HG02840 (cell line): ENCODE measurements at regions not wholly inside any gene's neighbourhood (a gene's known extent, or its start where the extent isn't known, plus 50 kb on each side); places are given as distances from the start of the nearest gene placed in this dataset.

Experiments
- ATAC-seq: cut with Tn5 transposase; IDR thresholded peaks from one replicate; pipeline ENCODE4 v1.9.1; 2021; ENCODE audit warnings: mild to moderate bottlenecking, moderate library complexity, moderate number of reproducible peaks; ENCODE audit not compliant: unreplicated experiment, low FRiP score

- no peak for ATAC-seq
Observed at GRCh38 chr3:152051501-152052404, 178.3 kb downstream of the SUCNR1 start.

DNA sequence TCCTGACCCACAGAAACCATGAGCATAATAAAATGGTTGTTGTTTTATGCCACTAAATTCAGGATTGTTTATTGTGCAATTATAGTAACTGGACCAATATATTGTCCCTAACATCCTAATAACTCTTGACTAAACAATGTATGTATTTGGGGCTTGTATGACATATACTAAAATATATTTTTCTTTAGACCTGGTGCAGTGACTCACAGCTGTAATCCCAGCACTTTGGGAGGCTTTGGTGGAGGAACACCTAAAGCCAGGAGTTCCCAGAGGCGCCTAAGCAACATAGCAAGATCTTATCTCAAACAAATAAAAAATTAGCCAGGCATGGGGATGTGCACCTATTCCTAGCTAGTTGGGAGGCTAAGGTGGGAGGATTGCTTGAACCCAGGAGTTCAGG, 180.4 kb downstream of the SUCNR1 start:
- no peak for ATAC-seq

DNA sequence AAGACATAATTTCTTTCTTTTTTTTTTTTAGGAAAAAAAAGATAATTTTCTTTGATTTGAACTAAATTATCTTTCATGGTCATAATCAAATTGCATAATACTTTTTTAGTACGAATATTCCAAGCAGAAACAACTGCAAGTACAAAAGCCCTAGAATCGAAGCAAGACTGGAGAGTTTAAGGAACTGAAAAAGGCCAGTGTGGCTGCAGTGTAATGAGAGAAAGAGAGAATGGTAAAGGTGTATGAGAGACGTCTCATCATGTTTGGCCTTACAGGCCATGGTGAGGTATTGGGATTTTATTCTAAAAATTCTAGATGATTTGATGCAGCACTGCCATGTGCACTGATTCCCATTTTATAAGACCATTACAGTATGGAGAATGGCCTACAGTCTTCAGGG, 180.9 kb downstream of the SUCNR1 start:
- ATAC-seq: no peak

DNA sequence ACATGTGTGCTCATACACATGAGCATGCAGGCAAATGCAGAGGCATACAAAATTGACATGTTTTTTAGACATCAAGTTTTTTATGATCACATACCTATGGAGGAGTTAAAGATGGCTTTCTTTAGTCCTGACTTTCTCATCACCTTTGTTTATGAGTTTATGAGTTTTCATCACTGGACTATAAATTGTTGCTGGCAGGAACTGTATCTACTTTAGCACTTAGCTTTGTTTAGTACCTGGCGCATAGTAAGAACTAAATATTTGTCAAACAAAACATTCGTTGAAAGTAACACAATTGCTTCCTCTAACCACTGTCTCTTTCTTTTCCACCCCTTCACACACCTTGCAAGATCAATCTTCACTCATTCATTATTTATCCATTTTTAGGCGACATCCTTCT, 182.6 kb downstream of the SUCNR1 start:
- ATAC-seq: no peak

GRCh38 chr3:152056481-152056880, 183.0 kb downstream of the SUCNR1 start:
- no peak for ATAC-seq

DNA sequence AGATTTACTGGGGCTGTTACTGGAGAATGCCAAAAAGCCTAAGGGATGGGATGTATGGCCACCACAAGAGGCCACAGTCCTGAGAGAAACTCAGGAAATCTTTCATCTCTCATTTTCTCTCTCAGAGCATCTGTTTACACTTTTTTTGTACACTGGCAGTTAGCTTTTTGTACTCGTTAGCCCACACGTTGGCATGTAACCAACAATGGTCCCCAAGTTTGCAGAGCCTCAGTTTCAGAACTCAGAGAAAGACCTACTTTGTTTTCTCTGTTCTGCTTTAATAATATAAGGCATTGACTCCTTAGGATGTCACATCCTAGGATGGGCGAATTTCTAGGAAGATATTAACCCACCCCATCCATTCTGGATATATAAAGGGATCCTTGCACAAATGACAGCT, 183.5 kb downstream of the SUCNR1 start:
- no peak for ATAC-seq

DNA sequence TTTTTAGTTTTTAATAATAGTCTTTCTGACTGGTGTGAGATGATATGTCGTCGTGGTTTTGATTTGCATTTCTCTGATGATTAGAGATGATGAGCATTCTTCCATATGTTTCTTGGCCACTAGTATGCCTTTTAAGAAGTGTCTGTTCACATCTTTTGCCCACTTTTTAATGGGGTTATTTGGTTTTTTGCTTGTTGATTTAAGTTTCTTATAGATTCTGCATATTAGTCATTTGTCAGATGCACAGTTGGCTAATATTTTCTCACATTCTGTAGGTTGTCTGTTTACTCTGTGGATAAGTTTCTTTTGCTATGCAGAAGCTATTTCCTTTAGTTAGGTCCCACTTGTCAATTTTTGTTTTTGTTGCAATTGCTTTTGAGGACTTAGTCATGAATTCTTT, 185.4 kb downstream of the SUCNR1 start:
- ATAC-seq: no peak

DNA sequence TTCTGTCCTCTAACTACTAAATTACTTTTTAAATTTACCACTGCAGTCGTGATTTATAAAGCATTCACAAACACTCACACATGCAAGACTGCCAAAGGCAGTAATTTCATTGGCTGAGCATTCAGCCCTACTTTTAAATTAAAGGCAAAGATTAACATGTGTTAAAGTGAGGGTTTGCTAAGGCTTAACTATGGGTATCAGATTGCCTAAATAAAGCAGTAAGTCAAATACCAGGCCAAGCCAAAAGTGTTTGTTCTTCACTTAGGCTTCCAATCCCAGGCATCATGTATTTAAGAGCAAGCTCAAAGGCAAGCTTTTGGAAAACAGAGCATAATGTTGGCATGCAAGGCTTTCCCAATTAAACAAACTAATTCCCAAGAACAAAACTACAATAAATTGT, 187.3 kb downstream of the SUCNR1 start:
- no peak for ATAC-seq

DNA sequence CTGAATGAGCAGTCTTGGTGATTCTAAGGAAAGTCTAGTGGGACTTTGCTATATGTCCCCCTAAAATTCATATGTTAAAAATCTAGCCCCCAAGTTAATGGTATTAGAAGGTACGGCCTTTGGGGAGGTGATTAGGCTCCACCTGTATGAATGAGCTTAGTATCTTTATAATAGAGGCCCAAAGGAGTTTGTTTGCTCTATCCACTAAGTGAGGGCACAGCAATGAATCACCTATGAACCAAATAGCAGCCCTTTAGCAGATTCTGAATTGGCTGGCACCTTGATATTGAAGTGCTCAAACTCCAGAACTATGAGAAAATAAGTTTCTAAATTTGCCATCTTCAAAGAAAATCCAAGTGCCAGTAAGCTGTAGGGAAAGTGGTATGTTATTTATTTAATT, 187.9 kb downstream of the SUCNR1 start:
- ATAC-seq: no peak

GRCh38 chr3:152069871-152070270, 196.4 kb downstream of the SUCNR1 start:
- no peak for ATAC-seq

DNA sequence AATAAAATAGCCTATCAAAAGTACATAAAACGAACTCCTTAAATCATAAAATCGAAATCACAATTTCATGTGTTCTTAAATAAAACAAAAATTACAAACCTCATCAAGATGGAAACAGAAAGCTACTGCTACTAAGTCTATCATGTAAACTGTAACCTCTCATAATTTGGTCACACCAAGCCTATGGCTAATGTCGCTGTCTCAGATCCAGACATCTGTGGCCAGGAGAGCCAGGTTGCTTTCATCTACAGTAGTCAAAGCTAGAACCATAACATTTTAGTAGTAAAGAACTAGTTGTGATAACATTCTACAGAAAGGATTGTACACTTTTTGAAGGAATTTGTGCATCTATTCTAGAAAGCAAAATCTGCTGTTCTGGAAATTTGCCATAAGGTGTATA, 197.4 kb upstream of the MBNL1 start:
- no peak for ATAC-seq

DNA sequence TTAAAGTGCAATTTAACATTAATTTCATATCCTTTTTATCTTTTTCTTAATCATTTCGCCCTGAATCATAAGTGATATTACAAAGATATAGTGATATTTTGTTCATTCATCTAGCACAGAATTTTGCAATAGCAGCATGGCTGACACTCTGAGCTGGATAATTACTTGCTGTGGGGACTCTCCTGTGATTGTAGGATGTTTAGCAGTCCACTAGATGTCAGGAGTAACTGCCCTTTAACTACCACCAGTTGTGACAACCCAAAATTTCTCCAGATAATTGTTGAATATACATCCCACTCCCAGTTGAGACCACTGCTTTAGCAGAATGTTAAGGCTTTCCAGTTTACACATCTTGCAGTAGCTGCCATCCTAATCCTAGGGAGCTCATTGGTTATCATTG, 196.8 kb upstream of the MBNL1 start:
- ATAC-seq: no peak

DNA sequence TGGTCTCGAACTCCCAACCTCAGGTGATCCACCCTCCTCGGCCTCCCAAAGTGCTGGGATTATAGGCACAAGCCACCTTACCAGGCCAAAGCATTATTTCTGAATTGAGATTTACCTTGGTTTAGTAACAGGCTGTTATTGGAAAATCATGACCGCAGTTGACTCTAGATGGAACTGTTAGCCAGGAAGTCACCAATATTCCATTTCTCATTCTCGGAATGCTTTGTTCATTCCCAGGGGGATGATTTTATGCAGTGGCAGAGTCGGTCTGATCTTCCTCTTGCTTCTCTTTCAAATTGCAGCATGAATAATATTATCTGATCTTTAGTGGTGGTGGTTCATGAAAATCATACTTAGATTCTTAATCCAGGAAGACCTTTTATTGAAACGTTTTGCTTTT, 195.5 kb upstream of the MBNL1 start:
- ATAC-seq: no peak

- no peak for ATAC-seq
Observed at GRCh38 chr3:152076148-152076547, 192.6 kb upstream of the MBNL1 start.

DNA sequence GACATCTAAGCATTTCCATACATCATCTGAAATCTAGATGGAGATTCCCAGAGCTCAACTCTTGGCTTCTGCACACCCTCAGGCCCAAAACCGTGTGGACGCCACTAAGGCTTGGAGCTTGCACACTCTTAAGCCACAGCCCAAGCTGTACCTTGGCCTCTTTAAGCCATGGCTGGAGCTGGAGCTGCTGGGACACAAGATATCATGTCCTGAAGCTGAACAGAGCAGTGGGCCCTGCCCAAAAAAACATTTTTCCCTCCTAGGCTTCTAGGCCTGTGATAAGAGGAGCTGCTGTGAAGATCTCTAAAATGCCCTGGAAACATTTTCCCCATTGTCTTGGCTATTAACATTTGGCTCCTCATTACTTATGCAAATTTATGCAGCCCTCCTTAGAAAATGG, 188.7 kb upstream of the MBNL1 start:
- no peak for ATAC-seq

GRCh38 chr3:152083135-152083534, 185.6 kb upstream of the MBNL1 start:
- no peak for ATAC-seq

DNA sequence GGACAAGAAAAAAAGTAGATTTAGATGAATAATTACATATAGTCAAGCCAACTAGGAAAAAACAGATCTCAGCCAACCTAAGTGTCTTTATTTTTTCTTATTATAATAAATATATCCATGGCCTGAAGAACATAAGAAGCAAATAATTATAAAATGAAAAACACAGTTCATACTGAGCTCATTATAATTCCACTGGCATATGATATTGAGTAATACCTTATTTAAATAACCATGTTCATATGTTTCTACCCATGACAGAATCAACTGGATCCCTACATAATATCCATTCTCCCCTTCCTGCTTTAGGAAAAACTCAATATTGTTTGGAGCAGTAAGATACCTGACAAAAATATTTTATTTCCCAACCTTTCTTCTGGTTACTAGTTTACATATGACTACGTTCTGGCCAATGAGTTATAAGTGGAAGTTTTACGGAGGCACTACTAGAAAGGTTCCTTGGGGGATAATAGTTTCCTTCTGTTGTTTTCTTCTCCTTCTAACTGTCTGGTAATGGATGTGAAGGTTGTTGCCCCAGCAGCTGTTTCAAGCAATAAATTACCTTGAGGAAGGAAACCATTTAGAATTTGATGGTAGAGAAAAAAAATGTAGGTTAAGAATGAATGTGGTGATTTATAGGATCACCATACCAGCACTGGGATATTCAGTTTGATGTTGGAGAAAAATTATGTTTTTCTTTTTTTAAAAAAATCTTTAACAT, 184.1 kb upstream of the MBNL1 start:
- no peak for ATAC-seq

- no peak for ATAC-seq
Observed at GRCh38 chr3:152087153-152087552, 181.6 kb upstream of the MBNL1 start.

GRCh38 chr3:152089528-152089927, 179.2 kb upstream of the MBNL1 start:
- ATAC-seq: no peak

DNA sequence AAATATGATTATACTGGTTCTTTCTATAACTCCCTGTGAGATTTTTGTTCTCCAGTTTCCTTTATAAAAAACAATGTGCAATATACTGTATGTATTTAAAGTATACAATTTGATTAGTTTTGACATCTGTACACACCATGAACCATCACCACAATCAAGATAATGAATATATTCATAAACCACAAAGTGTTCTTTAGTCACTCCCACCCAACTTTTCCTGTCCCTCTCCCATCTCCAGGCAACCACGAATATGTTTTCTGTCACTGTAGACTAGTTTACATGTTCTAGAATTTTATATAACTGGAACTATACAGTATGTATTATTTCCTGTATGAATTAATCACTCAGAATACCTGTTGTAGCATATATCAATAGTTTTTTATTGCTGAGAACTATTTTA, 177.0 kb upstream of the MBNL1 start:
- ATAC-seq: no peak

GRCh38 chr3:152093901-152094300, 174.8 kb upstream of the MBNL1 start:
- ATAC-seq: no peak

GRCh38 chr3:152094406-152094805, 174.3 kb upstream of the MBNL1 start:
- no peak for ATAC-seq
